H1 (cell line): ENCODE measurements at regions not wholly inside any gene's neighbourhood (a gene's known extent, or its start where the extent isn't known, plus 50 kb on each side); places are given as distances from the start of the nearest gene placed in this dataset.

Experiments used
- CTCF ChIA-PET: fragments of 300-600 bp; sonication (Branson Sonifier 250); formaldehyde crosslinking; loops from one replicate; lab custom pipeline; 2021; ENCODE audit not compliant: partially characterized antibody; lab: Charles Lee
- POLR2A ChIA-PET: fragments of 300-600 bp; sonication (Branson Sonifier 250); formaldehyde crosslinking; loops from one replicate; lab custom pipeline; 2021; ENCODE audit warnings: inconsistent platforms; ENCODE audit not compliant: partially characterized antibody; lab: Charles Lee
- DNase-seq, 2 experiments: peaks; one replicate each; pipeline versions ENCODE4 v3.0.0 to v3.0.0-alpha.2; 2010 to 2022; ENCODE audit warnings: low spot score in 2 of 2, low read depth in 1 of 2, mixed read lengths in 1 of 2
- FAIRE-seq: peaks from 2 replicates; lab custom pipeline; 2011; peaks lifted over from hg19 to GRCh38; lab: Jason Lieb, UNC
- H2AFZ ChIP-seq: 2 replicates; pipeline ENCODE4 v1.8.1; 2012; ENCODE audit warnings: low read length, inconsistent platforms
- H2AK5ac ChIP-seq: 2 replicates; pipeline ENCODE4 v1.6.1; 2013; ENCODE audit warnings: low read depth, low read length
- H2BK120ac ChIP-seq: replicated peaks from 2 replicates; pipeline ENCODE3; 2013; ENCODE audit warnings: low read depth, low read length, inconsistent platforms
- H2BK12ac ChIP-seq: 2 replicates; pipeline ENCODE4 v1.6.1; 2013; ENCODE audit warnings: low read depth, low read length
- H2BK15ac ChIP-seq: 2 replicates; pipeline ENCODE4 v1.6.1; 2013; ENCODE audit warnings: low read length
- H2BK20ac ChIP-seq: 2 replicates; pipeline ENCODE4 v1.6.1; 2013; ENCODE audit warnings: low read length
- H2BK5ac ChIP-seq: 2 replicates; pipeline ENCODE4 v1.6.1; 2013; ENCODE audit warnings: low read depth, low read length
- H3K14ac ChIP-seq: 2 replicates; pipeline ENCODE4 v1.6.1; 2013; ENCODE audit warnings: inconsistent platforms; ENCODE audit not compliant: insufficient read length
- H3K18ac ChIP-seq: 2 replicates; pipeline ENCODE4 v1.6.1; 2013; ENCODE audit warnings: low read length; ENCODE audit errors: extremely low read depth
- H3K23ac ChIP-seq: 2 replicates; pipeline ENCODE4 v1.6.1; 2013; ENCODE audit warnings: inconsistent platforms; ENCODE audit not compliant: insufficient read length
- H3K23me2 ChIP-seq: 2 replicates; pipeline ENCODE4 v1.6.1; 2013; ENCODE audit warnings: low read depth, low read length
- H3K27ac ChIP-seq: 2 replicates; pipeline ENCODE4 v1.6.1; 2011; ENCODE audit warnings: low read depth, low read length, inconsistent platforms
- H3K27me3 ChIP-seq, 4 experiments: replicated peaks in 1 of 4; 1 replicate in 1 of 4; 2 replicates in 3 of 4; pipeline versions ENCODE4 v1.6.1 to v1.8.1; 2011 to 2013; ENCODE audit warnings: low read length in 3 of 4, mild to moderate bottlenecking in 3 of 4, inconsistent platforms in 2 of 4, mixed read lengths in 2 of 4, moderate library complexity in 1 of 4; ENCODE audit not compliant: control insufficient read depth in 3 of 4, insufficient read depth in 3 of 4; ENCODE audit errors: extremely low read depth in 1 of 4
- H3K36me3 ChIP-seq, 4 experiments: 2 replicates each; pipeline versions ENCODE4 v1.6.1 to v1.8.1; 2011 to 2013; ENCODE audit warnings: mild to moderate bottlenecking in 4 of 4, low read length in 3 of 4, moderate library complexity in 2 of 4, control low read depth in 1 of 4, inconsistent platforms in 1 of 4; ENCODE audit not compliant: insufficient read depth in 4 of 4, control insufficient read depth in 2 of 4
- H3K4ac ChIP-seq: replicated peaks from 2 replicates; pipeline ENCODE3; 2013; ENCODE audit warnings: low read length, low read depth, mixed read lengths, inconsistent platforms; ENCODE audit not compliant: insufficient read length
- H3K4me1 ChIP-seq, 4 experiments: replicated peaks in 1 of 4; 1 replicate in 1 of 4; 2 replicates in 3 of 4; pipeline versions ENCODE4 v1.6.1 to v1.8.1; 2011 to 2013; ENCODE audit warnings: low read length in 3 of 4, inconsistent platforms in 2 of 4, mixed read lengths in 1 of 4; ENCODE audit not compliant: insufficient read depth in 4 of 4, control insufficient read depth in 3 of 4
- H3K4me2 ChIP-seq, 2 experiments: 2 replicates each; pipeline versions ENCODE4 v1.6.1 to v1.8.1; 2011 to 2013; ENCODE audit warnings: low read depth in 2 of 2, low read length in 2 of 2, control low read depth in 1 of 2, inconsistent platforms in 1 of 2, mild to moderate bottlenecking in 1 of 2; ENCODE audit not compliant: insufficient read depth in 1 of 2
- H3K4me3 ChIP-seq, 4 experiments: fragments of 200-600, 300-600 bp in 1 of 4; sonication (generic), shearing (Covaris generic), sonication (Bioruptor Twin) in 1 of 4; 2 replicates each; pipeline versions ENCODE4 v1.5.1 to v1.8.1; 2011 to 2016; ENCODE audit warnings: low read length in 4 of 4, low read depth in 3 of 4, control low read depth in 2 of 4, inconsistent platforms in 2 of 4, mild to moderate bottlenecking in 2 of 4, mixed read lengths in 1 of 4, moderate library complexity in 1 of 4; ENCODE audit not compliant: insufficient read depth in 2 of 4; ENCODE audit errors: extremely low read depth in 1 of 4
- H3K56ac ChIP-seq: replicated peaks from 2 replicates; pipeline ENCODE3; 2013; ENCODE audit warnings: low read depth, mild to moderate bottlenecking, mixed read lengths, low read length, inconsistent platforms; ENCODE audit not compliant: insufficient read length
- H3K79me1 ChIP-seq: 2 replicates; pipeline ENCODE4 v1.6.1; 2013; ENCODE audit warnings: low read depth, low read length, control low read depth
- H3K79me2 ChIP-seq, 2 experiments: 2 replicates each; pipeline versions ENCODE4 v1.6.1 to v1.8.1; 2012 to 2013; ENCODE audit warnings: low read length in 2 of 2, mild to moderate bottlenecking in 2 of 2, inconsistent platforms in 1 of 2; ENCODE audit not compliant: insufficient read depth in 2 of 2, control insufficient read depth in 1 of 2
- H3K9ac ChIP-seq, 4 experiments: replicated peaks in 1 of 4; 1 replicate in 1 of 4; 2 replicates in 3 of 4; pipeline versions ENCODE4 v1.6.1 to v1.8.1; 2011 to 2013; ENCODE audit warnings: low read depth in 3 of 4, low read length in 3 of 4, control low read depth in 2 of 4, mild to moderate bottlenecking in 2 of 4, moderate library complexity in 2 of 4, inconsistent platforms in 1 of 4; ENCODE audit errors: extremely low read depth in 1 of 4
- H3K9me3 ChIP-seq, 2 experiments: 2 replicates each; pipeline versions ENCODE4 v1.6.1 to v1.8.1; 2012 to 2013; ENCODE audit warnings: mild to moderate bottlenecking in 2 of 2, moderate library complexity in 2 of 2, control low read depth in 1 of 2, inconsistent platforms in 1 of 2, low read depth in 1 of 2, low read length in 1 of 2, mixed read lengths in 1 of 2; ENCODE audit not compliant: insufficient read depth in 2 of 2
- H4K20me1 ChIP-seq, 2 experiments: replicated peaks in 1 of 2; 2 replicates each; pipeline versions ENCODE3 to v1.8.1; 2011 to 2013; ENCODE audit warnings: inconsistent platforms in 2 of 2, low read length in 2 of 2, mild to moderate bottlenecking in 1 of 2; ENCODE audit not compliant: insufficient read depth in 2 of 2, control insufficient read depth in 1 of 2
- H4K5ac ChIP-seq: 2 replicates; pipeline ENCODE4 v1.6.1; 2013; ENCODE audit warnings: low read length, low read depth, mixed read lengths, inconsistent platforms; ENCODE audit not compliant: insufficient read length
- H4K8ac ChIP-seq: 2 replicates; pipeline ENCODE4 v1.8.0; 2013; ENCODE audit warnings: mild to moderate bottlenecking, moderate library complexity, low read length, inconsistent platforms; ENCODE audit not compliant: insufficient read depth; ENCODE audit errors: extremely low read depth
- H4K91ac ChIP-seq: replicated peaks from 2 replicates; pipeline ENCODE3; 2013; ENCODE audit warnings: low read length, mixed read lengths, inconsistent platforms; ENCODE audit not compliant: insufficient read length
- CBX8 ChIP-seq: fragments of 300-800, 300-1000 bp; sonication (generic); IDR thresholded peaks from 2 replicates; pipeline ENCODE4 v1.7.1; 2016; ENCODE audit warnings: low read depth, low read length, borderline replicate concordance
- CHD1 ChIP-seq: IDR thresholded peaks from 2 replicates; pipeline ENCODE4 v1.6.1; 2012; ENCODE audit warnings: low read depth, low read length, improper control_type of control experiment
- TAF7 ChIP-seq: optimal IDR thresholded peaks from 2 replicates; pipeline ENCODE3; 2011; ENCODE audit warnings: low read depth, mild to moderate bottlenecking, inconsistent platforms, low read length, moderate library complexity, borderline replicate concordance
- WGBS, 2 experiments: shearing (Covaris generic) in 1 of 2; methylation state at CpG; one replicate each; pipeline versions ENCODE4 v1.1.6 to v1.1.7; 2013 to 2015; ENCODE audit warnings: low lambda C conversion rate in 2 of 2, mixed read lengths in 2 of 2, inconsistent platforms in 1 of 2, low coverage in 1 of 2, missing lambda C conversion rate in 1 of 2; ENCODE audit not compliant: insufficient replicate concordance in 2 of 2, insufficient coverage in 1 of 2, insufficient read length in 1 of 2; ENCODE audit errors: extremely low coverage in 1 of 2, missing lambda C conversion rate in 1 of 2; 5-methylcytosine and 5-hydroxymethylcytosine counted together

DNA sequence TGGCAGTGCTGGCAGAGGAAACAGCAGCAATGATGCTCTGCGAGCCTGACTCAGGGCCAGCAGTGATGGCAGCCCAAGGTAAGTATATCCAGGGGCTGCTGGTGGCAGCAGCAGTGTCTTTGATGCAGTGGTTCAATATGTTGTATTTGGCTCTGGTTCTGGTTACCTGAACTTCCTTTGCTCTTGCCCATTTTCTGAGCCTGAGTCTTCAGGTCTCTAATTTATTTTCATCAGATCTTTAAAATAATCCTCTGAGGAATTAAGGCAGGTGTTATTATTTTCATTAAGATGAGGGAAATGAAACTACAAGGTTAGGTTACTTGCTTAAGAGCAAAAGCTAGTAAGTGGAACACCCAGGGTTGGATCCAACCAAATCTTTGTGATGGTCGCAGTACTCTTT lies 102.8 kb upstream of the BMP2K start:
- no peak overlapping the region for H3K14ac ChIP-seq
- no peak overlapping the region for H3K4me3 ChIP-seq
- H2AFZ ChIP-seq = no peak overlapping the region
- no peak overlapping the region for H2BK15ac ChIP-seq
- no peak overlapping the region for H3K27ac ChIP-seq
- H4K8ac ChIP-seq = no peak overlapping the region
- H2BK5ac ChIP-seq = no peak overlapping the region
- TF ChIP-seq TAF7 (no peak), CBX8 (no peak), CHD1 (no peak)
- TF ChIP-seq, all 59 proteins: peak for 0
- Histone ChIP-seq H3K18ac (no peak overlapping the region), H2BK120ac (no peak overlapping the region), H3K56ac (no peak overlapping the region), H3K23ac (no peak overlapping the region), H3K9me3 (no peaks in the 10 kb centered on the region), H3K4me2 (no peak overlapping the region), H3K4me1 (no peaks in the 10 kb centered on the region), H2BK12ac (no peak overlapping the region), H3K4ac (no peak overlapping the region), H3K79me1 (no peaks in the 10 kb centered on the region), H3K9ac (no peak overlapping the region), H4K91ac (no peak overlapping the region), H3K27me3 (no peaks in the 10 kb centered on the region), H3K23me2 (no peaks in the 10 kb centered on the region), H3K79me2 (no peaks in the 10 kb centered on the region), H2BK20ac (no peak overlapping the region), H2AK5ac (no peak overlapping the region), H3K36me3 (no peaks in the 10 kb centered on the region), H4K5ac (no peak overlapping the region), H4K20me1 (no peaks in the 10 kb centered on the region)
- 89% methylated on average over 2 of the region's 2 CpGs; no CpG with 5 or more reads in 1 of the 2 experiments for WGBS, 2 experiments
- CTCF ChIA-PET = no interaction called here
- no peak for DNase-seq
- POLR2A ChIA-PET = no interaction called here
- no peak for FAIRE-seq
